ENCODE measurements at regions not wholly inside any gene's neighbourhood (a gene's known extent, or its start where the extent isn't known, plus 50 kb on each side); places are given as distances from the start of the nearest gene placed in this dataset.

- TF ChIP-seq CTCF (IDR thresholded peaks at IDR 0.05) (no peak), POLR2A (IDR thresholded peaks at IDR 0.05) (no peak)
These were observed 172.3 kb upstream of the SLC35G4 start for GRCh38 chr18:11437046-11437445.
